GM23248 (cell line): ENCODE measurements at regions not wholly inside any gene's neighbourhood (a gene's known extent, or its start where the extent isn't known, plus 50 kb on each side); places are given as distances from the start of the nearest gene placed in this dataset.
"Not testable (repeated sequence)": the region's sequence is repeated elsewhere in the genome, so short reads cannot be mapped to it uniquely, and the experiment has no call there.

Experiments used
- EZH2 ChIP-seq: fragments of 200-600 bp; sonication (generic); IDR thresholded peaks from 2 replicates; pipeline ENCODE4 v1.6.1; 2018; ENCODE audit warnings: antibody characterized with exemption, mild to moderate bottlenecking; ENCODE audit not compliant: insufficient read depth, poor library complexity, severe bottlenecking
- EZH2phosphoT487 ChIP-seq: fragments of 200-600 bp; sonication (generic); IDR thresholded peaks from 2 replicates; pipeline ENCODE4 v1.6.1; 2018; ENCODE audit warnings: antibody characterized with exemption, moderate library complexity, mild to moderate bottlenecking, low read depth; ENCODE audit not compliant: insufficient read depth

GRCh38 chr6:69454619-69455018 lies 342.2 kb downstream of the LMBRD1 start:
- TF ChIP-seq EZH2, EZH2phosphoT487: not testable (repeated sequence)
